Sigmoid colon (tissue), 6 donors: ENCODE measurements at regions not wholly inside any gene's neighbourhood (a gene's known extent, or its start where the extent isn't known, plus 50 kb on each side); places are given as distances from the start of the nearest gene placed in this dataset.

Source experiments
- DNase-seq: peaks from one replicate; pipeline ENCODE4 v3.0.0-alpha.2; 2019
- H3K27ac ChIP-seq, 4 donors: fragments of 200-600 bp; sonication (generic); one replicate each; pipeline ENCODE4 v1.5.1; 2016 to 2019; ENCODE audit warnings: mild to moderate bottlenecking in 1 of 4
- H3K27me3 ChIP-seq, 3 donors: fragments of 200-600 bp; sonication (generic); one replicate each; pipeline ENCODE4 v1.5.1; 2019; ENCODE audit warnings: mild to moderate bottlenecking in 1 of 3
- H3K36me3 ChIP-seq, 4 donors: fragments of 200-600 bp; sonication (generic); one replicate each; pipeline ENCODE4 v1.5.1; 2016 to 2019
- H3K4me1 ChIP-seq, 4 donors: fragments of 200-600 bp; sonication (generic); one replicate each; pipeline ENCODE4 v1.5.1; 2017 to 2019
- H3K4me3 ChIP-seq, 4 donors: fragments of 200-600 bp; sonication (generic); one replicate each; pipeline ENCODE4 v1.5.1; 2017 to 2019; ENCODE audit warnings: mild to moderate bottlenecking in 2 of 4, moderate library complexity in 1 of 4
- H3K9me3 ChIP-seq, 4 donors: fragments of 200-600 bp in 3 of 4; sonication (generic) in 3 of 4; one replicate each; pipeline versions ENCODE4 v1.5.1 to v1.6.1; 2013 to 2019
- EP300 ChIP-seq, 4 donors: sonication (generic); formaldehyde crosslinking; IDR thresholded peaks; one replicate each; pipeline ENCODE4 v1.6.1; 2017; ENCODE audit warnings: antibody characterized with exemption in 4 of 4
- POLR2A ChIP-seq, 2 donors: fragments of 450-650 bp; IDR thresholded peaks; one replicate each; pipeline ENCODE4 v1.6.1; 2016; ENCODE audit warnings: antibody characterized with exemption in 2 of 2, mild to moderate bottlenecking in 2 of 2, moderate library complexity in 2 of 2
- POLR2AphosphoS5 ChIP-seq, 4 donors: sonication (generic); formaldehyde crosslinking; IDR thresholded peaks; one replicate each; pipeline ENCODE4 v1.6.1; 2017; ENCODE audit warnings: antibody characterized with exemption in 4 of 4
- WGBS, 2 donors: extraction: QIAGEN DNeasy Blood & Tissue Kit; methylation state at CpG; one replicate each; pipeline ENCODE4 v1.1.7; 2013; 5-methylcytosine and 5-hydroxymethylcytosine counted together
- intact Hi-C: fragments of 100-400 bp; cut with DNase I; formaldehyde crosslinking; loops from one replicate; pipeline ENCODE4 v1.15.1; 2023
- TF ChIP-seq, protein P1 (sequence below), 4 experiments: fragments of 450-650 bp in 3 of 4; fragments of 200-600 bp in 1 of 4; IDR thresholded peaks; one replicate each; pipeline ENCODE4 v1.5.1; 2016 to 2019; ENCODE audit warnings: antibody characterized with exemption in 4 of 4, mild to moderate bottlenecking in 3 of 4, moderate library complexity in 2 of 4
- donor health status: healthy with polysubstance abuse.
- donor health status: healthy.

- no peak overlapping the region for H3K4me3 ChIP-seq
- no peak overlapping the region for H3K27ac ChIP-seq
- H3K36me3 ChIP-seq = no peaks in the 10 kb centered on the region
- no peak for DNase-seq
- 15 to 55% methylated on average over 2 of the region's 2 CpGs for WGBS, 2 donors
- no peaks in the 10 kb centered on the region for H3K27me3 ChIP-seq
- intact Hi-C loops = no loop called here
- TF ChIP-seq, protein P1, sequence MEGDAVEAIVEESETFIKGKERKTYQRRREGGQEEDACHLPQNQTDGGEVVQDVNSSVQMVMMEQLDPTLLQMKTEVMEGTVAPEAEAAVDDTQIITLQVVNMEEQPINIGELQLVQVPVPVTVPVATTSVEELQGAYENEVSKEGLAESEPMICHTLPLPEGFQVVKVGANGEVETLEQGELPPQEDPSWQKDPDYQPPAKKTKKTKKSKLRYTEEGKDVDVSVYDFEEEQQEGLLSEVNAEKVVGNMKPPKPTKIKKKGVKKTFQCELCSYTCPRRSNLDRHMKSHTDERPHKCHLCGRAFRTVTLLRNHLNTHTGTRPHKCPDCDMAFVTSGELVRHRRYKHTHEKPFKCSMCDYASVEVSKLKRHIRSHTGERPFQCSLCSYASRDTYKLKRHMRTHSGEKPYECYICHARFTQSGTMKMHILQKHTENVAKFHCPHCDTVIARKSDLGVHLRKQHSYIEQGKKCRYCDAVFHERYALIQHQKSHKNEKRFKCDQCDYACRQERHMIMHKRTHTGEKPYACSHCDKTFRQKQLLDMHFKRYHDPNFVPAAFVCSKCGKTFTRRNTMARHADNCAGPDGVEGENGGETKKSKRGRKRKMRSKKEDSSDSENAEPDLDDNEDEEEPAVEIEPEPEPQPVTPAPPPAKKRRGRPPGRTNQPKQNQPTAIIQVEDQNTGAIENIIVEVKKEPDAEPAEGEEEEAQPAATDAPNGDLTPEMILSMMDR (IDR thresholded peaks at IDR 0.05) = no peak
- TF ChIP-seq POLR2AphosphoS5 (IDR thresholded peaks at IDR 0.05) (no peak), EP300 (IDR thresholded peaks at IDR 0.05) (no peak), POLR2A (IDR thresholded peaks at IDR 0.05) (no peak)
- H3K9me3 ChIP-seq = no peaks in the 10 kb centered on the region
- H3K4me1 ChIP-seq = peaks cover 0 to 11% (median 7%) of the 10 kb centered on the region in 4 donors
These were observed 171.6 kb upstream of the FOXP2 start for GRCh38 chr7:114242992-114243507.

- TF ChIP-seq, protein P1 (IDR thresholded peaks at IDR 0.05) = no peak
- TF ChIP-seq POLR2AphosphoS5 (IDR thresholded peaks at IDR 0.05) (no peak), POLR2A (IDR thresholded peaks at IDR 0.05) (no peak), EP300 (IDR thresholded peaks at IDR 0.05) (no peak)
- intact Hi-C loops = no loop called here
- H3K4me1 ChIP-seq = no peaks in the 10 kb centered on the region
These were observed 185.4 kb upstream of the FOXP2 start for GRCh38 chr7:114229246-114229645.

DNA sequence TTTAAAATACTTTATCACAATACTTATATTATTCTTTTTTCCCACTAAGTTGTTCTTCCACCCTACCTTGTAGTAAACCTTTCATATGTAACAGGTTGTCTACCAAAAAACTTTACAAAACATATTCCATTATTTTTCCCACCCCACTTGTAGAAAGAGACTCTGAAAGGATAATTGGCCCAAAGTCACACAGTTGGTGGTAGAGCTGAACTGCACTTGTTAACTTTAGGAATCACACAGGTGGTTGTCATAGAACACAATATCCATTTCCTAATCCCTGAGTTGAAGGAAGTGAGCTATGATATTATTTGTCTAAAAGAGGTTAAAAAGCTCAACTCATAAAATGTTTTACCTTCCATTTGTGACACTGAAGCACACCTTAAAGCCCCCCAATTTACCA is 188.8 kb upstream of the FOXP2 start:
- intact Hi-C loops = no loop called here
- Histone ChIP-seq H3K4me1 (no peaks in the 10 kb centered on the region), H3K36me3 (no peaks in the 10 kb centered on the region), H3K27me3 (no peaks in the 10 kb centered on the region), H3K27ac (no peak overlapping the region), H3K4me3 (no peak overlapping the region), H3K9me3 (no peaks in the 10 kb centered on the region)
- no peak for TF ChIP-seq POLR2AphosphoS5 (IDR thresholded peaks at IDR 0.05)
- TF ChIP-seq POLR2A (IDR thresholded peaks at IDR 0.05) = no peak
- TF ChIP-seq EP300 (IDR thresholded peaks at IDR 0.05) = no peak
- TF ChIP-seq, protein P1 (IDR thresholded peaks at IDR 0.05) = no peak
- DNase-seq = no peak

More at GRCh38 chr7:114229246-114229645, 185.4 kb upstream of the FOXP2 start:
- Histone ChIP-seq H3K27ac (no peak overlapping the region), H3K27me3 (no peaks in the 10 kb centered on the region), H3K9me3 (no peaks in the 10 kb centered on the region), H3K4me3 (no peak overlapping the region), H3K36me3 (no peaks in the 10 kb centered on the region)
- no peak for DNase-seq
- 84 to 98% methylated on average over 1 of the region's 1 CpG for WGBS, 2 donors

DNA sequence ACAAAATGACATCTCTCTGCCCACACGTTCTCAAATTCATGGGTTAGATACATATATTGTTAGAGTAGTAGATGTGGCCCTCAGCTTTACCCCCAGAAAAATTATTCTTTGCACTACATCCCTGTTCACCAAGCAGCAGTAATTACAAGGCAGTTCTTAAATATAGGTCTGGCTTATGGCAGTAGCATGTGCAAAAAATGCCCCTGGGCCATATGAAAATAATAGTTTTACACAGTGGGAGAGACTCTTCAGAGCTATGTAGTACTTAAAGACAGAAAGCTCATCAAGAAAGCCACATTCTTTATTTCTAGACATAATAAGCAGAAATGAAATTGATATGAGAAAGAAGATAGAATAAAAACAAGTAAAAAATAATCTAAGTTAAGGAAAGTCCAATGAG is 196.3 kb upstream of the FOXP2 start:
- H3K9me3 ChIP-seq = no peaks in the 10 kb centered on the region
- TF ChIP-seq POLR2AphosphoS5 (IDR thresholded peaks at IDR 0.05) (no peak), EP300 (IDR thresholded peaks at IDR 0.05) (no peak), POLR2A (IDR thresholded peaks at IDR 0.05) (no peak)
- TF ChIP-seq, protein P1 (IDR thresholded peaks at IDR 0.05) = no peak
- DNase-seq = no peak
- H3K4me3 ChIP-seq = no peak overlapping the region
- no peak overlapping the region for H3K27ac ChIP-seq
- intact Hi-C loops = no loop called here
- no peaks in the 10 kb centered on the region for H3K27me3 ChIP-seq
- no peaks in the 10 kb centered on the region for H3K36me3 ChIP-seq
- 72 to 79% methylated on average over 1 of the region's 1 CpG for WGBS, 2 donors
- peaks cover 0 to 8% (median 0%) of the 10 kb centered on the region in 4 donors for H3K4me1 ChIP-seq
